ENCODE measurements at regions not wholly inside any gene's neighbourhood (a gene's known extent, or its start where the extent isn't known, plus 50 kb on each side); places are given as distances from the start of the nearest gene placed in this dataset.

GRCh38 chr5:107040907-107041306, 629.8 kb downstream of the EFNA5 start:
- no peak for TF ChIP-seq TCF12 (IDR thresholded peaks at IDR 0.05; ENCODE audit: low read depth)
- no peak for TF ChIP-seq NFIC (IDR thresholded peaks at IDR 0.05)
- TF ChIP-seq EGR1 (IDR thresholded peaks at IDR 0.05) = no peak
- TF ChIP-seq USF1 (IDR thresholded peaks at IDR 0.05) = no peak
- TF ChIP-seq RAD21 (IDR thresholded peaks at IDR 0.05; ENCODE audit: low read depth) = no peak
- no peak for TF ChIP-seq CREB1 (IDR thresholded peaks at IDR 0.05; ENCODE audit: low read depth)
- TF ChIP-seq TEAD4 (IDR thresholded peaks at IDR 0.05) = no peak
- no peak for TF ChIP-seq YY1 (IDR thresholded peaks at IDR 0.05; ENCODE audit: low read depth)
- no peak for TF ChIP-seq MAX (IDR thresholded peaks at IDR 0.05)
- no peak for TF ChIP-seq CEBPB (IDR thresholded peaks at IDR 0.05)
- no peak for TF ChIP-seq EP300 (IDR thresholded peaks at IDR 0.05; ENCODE audit: borderline replicate concordance)
- TF ChIP-seq ZBTB7A (IDR thresholded peaks at IDR 0.05; ENCODE audit: low read depth) = no peak
- TF ChIP-seq TAF1 (IDR thresholded peaks at IDR 0.05; ENCODE audit: low read depth) = no peak

- no peak for TF ChIP-seq YY1 (IDR thresholded peaks at IDR 0.05; ENCODE audit: low read depth)
Observed at GRCh38 chr5:107032629-107033028, 638.1 kb downstream of the EFNA5 start.

GRCh38 chr5:107028938-107029337, 641.8 kb downstream of the EFNA5 start:
- TF ChIP-seq RAD21 (IDR thresholded peaks at IDR 0.05; ENCODE audit: low read depth) (no peak), EP300 (IDR thresholded peaks at IDR 0.05; ENCODE audit: borderline replicate concordance) (no peak), ZBTB7A (IDR thresholded peaks at IDR 0.05; ENCODE audit: low read depth) (no peak), EGR1 (IDR thresholded peaks at IDR 0.05) (no peak), TEAD4 (IDR thresholded peaks at IDR 0.05) (no peak), MAX (IDR thresholded peaks at IDR 0.05) (no peak), REST (IDR thresholded peaks at IDR 0.05; ENCODE audit: low read depth) (no peak), CREB1 (IDR thresholded peaks at IDR 0.05; ENCODE audit: low read depth) (no peak), YY1 (IDR thresholded peaks at IDR 0.05; ENCODE audit: low read depth) (no peak), TAF1 (IDR thresholded peaks at IDR 0.05; ENCODE audit: low read depth) (no peak)

- TF ChIP-seq CREB1 (IDR thresholded peaks at IDR 0.05; ENCODE audit: low read depth) = no peak
- no peak for TF ChIP-seq USF1 (IDR thresholded peaks at IDR 0.05)
- no peak for TF ChIP-seq RAD21 (IDR thresholded peaks at IDR 0.05; ENCODE audit: low read depth)
- no peak for TF ChIP-seq ZBTB7A (IDR thresholded peaks at IDR 0.05; ENCODE audit: low read depth)
- TF ChIP-seq CEBPB (IDR thresholded peaks at IDR 0.05) = no peak
Observed at GRCh38 chr5:107025712-107026497, 644.8 kb downstream of the EFNA5 start.

GRCh38 chr5:107023732-107024131, 647.0 kb downstream of the EFNA5 start:
- no peak for TF ChIP-seq TEAD4 (IDR thresholded peaks at IDR 0.05)
- no peak for TF ChIP-seq MAX (IDR thresholded peaks at IDR 0.05)
- no peak for TF ChIP-seq RAD21 (IDR thresholded peaks at IDR 0.05; ENCODE audit: low read depth)
- TF ChIP-seq YY1 (IDR thresholded peaks at IDR 0.05; ENCODE audit: low read depth) = no peak
- no peak for TF ChIP-seq NFIC (IDR thresholded peaks at IDR 0.05)
- TF ChIP-seq USF1 (IDR thresholded peaks at IDR 0.05) = no peak
- no peak for TF ChIP-seq FOXM1 (IDR thresholded peaks at IDR 0.05; ENCODE audit: borderline replicate concordance, low read depth)
- TF ChIP-seq REST (IDR thresholded peaks at IDR 0.05; ENCODE audit: low read depth) = no peak
- TF ChIP-seq ZBTB7A (IDR thresholded peaks at IDR 0.05; ENCODE audit: low read depth) = no peak
- no peak for TF ChIP-seq CEBPB (IDR thresholded peaks at IDR 0.05)

GRCh38 chr5:107021575-107021974, 649.2 kb downstream of the EFNA5 start:
- TF ChIP-seq ZBTB7A (IDR thresholded peaks at IDR 0.05; ENCODE audit: low read depth) (no peak), USF1 (IDR thresholded peaks at IDR 0.05) (no peak), CEBPB (IDR thresholded peaks at IDR 0.05) (no peak), EGR1 (IDR thresholded peaks at IDR 0.05) (no peak), CREB1 (IDR thresholded peaks at IDR 0.05; ENCODE audit: low read depth) (no peak), TEAD4 (IDR thresholded peaks at IDR 0.05) (no peak), FOXM1 (IDR thresholded peaks at IDR 0.05; ENCODE audit: borderline replicate concordance, low read depth) (no peak), MAX (IDR thresholded peaks at IDR 0.05) (no peak), NFIC (IDR thresholded peaks at IDR 0.05) (no peak), TCF12 (IDR thresholded peaks at IDR 0.05; ENCODE audit: low read depth) (no peak), RAD21 (IDR thresholded peaks at IDR 0.05; ENCODE audit: low read depth) (no peak), TAF1 (IDR thresholded peaks at IDR 0.05; ENCODE audit: low read depth) (no peak), REST (IDR thresholded peaks at IDR 0.05; ENCODE audit: low read depth) (no peak), EP300 (IDR thresholded peaks at IDR 0.05; ENCODE audit: borderline replicate concordance) (no peak), YY1 (IDR thresholded peaks at IDR 0.05; ENCODE audit: low read depth) (no peak)
